PC-3 (cell line): ENCODE measurements at regions not wholly inside any gene's neighbourhood (a gene's known extent, or its start where the extent isn't known, plus 50 kb on each side); places are given as distances from the start of the nearest gene placed in this dataset.

Experiments
- CTCF ChIP-seq: fragments of 300-600 bp; sonication (generic); conservative IDR thresholded peaks from 2 replicates; pipeline ENCODE4 v1.5.1; 2017; ENCODE audit warnings: antibody characterized with exemption, low read depth, mild to moderate bottlenecking, low read length
- EZH2 ChIP-seq: fragments of 300-600 bp; sonication (generic); IDR thresholded peaks from one replicate; pipeline ENCODE4 v1.6.1; 2017; ENCODE audit warnings: antibody characterized with exemption, mild to moderate bottlenecking, low read length; ENCODE audit not compliant: unreplicated experiment

- TF ChIP-seq CTCF, result no peak
- no peak for TF ChIP-seq EZH2
Measured at GRCh38 chr2:100744184-100744583, 75.8 kb upstream of the NPAS2 start.
